ENCODE measurements at regions not wholly inside any gene's neighbourhood (a gene's known extent, or its start where the extent isn't known, plus 50 kb on each side); places are given as distances from the start of the nearest gene placed in this dataset.
"Not testable (repeated sequence)": the region's sequence is repeated elsewhere in the genome, so short reads cannot be mapped to it uniquely, and the experiment has no call there.

GRCh38 chr13:71214357-71214756 is 652.6 kb downstream of the DACH1 start:
- H3K27me3 Mint-ChIP-seq (ENCODE audit: low read depth), result peaks cover 4% of the 10 kb centered on the region
- peaks cover 5% of the 10 kb centered on the region for H3K4me1 Mint-ChIP-seq (ENCODE audit: low read depth)
- no peak overlapping the region for H3K27ac Mint-ChIP-seq (ENCODE audit: unreplicated experiment)
- H3K9me3 Mint-ChIP-seq (ENCODE audit: low read depth), result no peaks in the 10 kb centered on the region
- no peak overlapping the region for H3K4me3 Mint-ChIP-seq (ENCODE audit: unreplicated experiment)
- no peak for TF ChIP-seq CTCF (IDR thresholded peaks at IDR 0.05)
- no peaks in the 10 kb centered on the region for H3K36me3 Mint-ChIP-seq (ENCODE audit: low read depth)
- DNase-seq (ENCODE audit: low spot score), result no peak

GRCh38 chr13:71213252-71213821 is 653.7 kb downstream of the DACH1 start:
- no peak for TF ChIP-seq CTCF (IDR thresholded peaks at IDR 0.05)
- Mint-ChIP-seq H3K27ac (ENCODE audit: unreplicated experiment) (no peak overlapping the region), H3K36me3 (ENCODE audit: low read depth) (no peaks in the 10 kb centered on the region), H3K27me3 (ENCODE audit: low read depth) (peaks cover 2% of the 10 kb centered on the region), H3K4me1 (ENCODE audit: low read depth) (peaks cover 5% of the 10 kb centered on the region), H3K9me3 (ENCODE audit: low read depth) (no peaks in the 10 kb centered on the region), H3K4me3 (ENCODE audit: unreplicated experiment) (no peak overlapping the region)
- no peak for DNase-seq (ENCODE audit: low spot score)

GRCh38 chr13:71210861-71211260 is 656.1 kb downstream of the DACH1 start:
- Mint-ChIP-seq H3K27me3 (ENCODE audit: low read depth) (peaks cover 2% of the 10 kb centered on the region), H3K4me1 (ENCODE audit: low read depth) (peaks cover 5% of the 10 kb centered on the region), H3K36me3 (ENCODE audit: low read depth) (no peaks in the 10 kb centered on the region), H3K9me3 (ENCODE audit: low read depth) (no peaks in the 10 kb centered on the region), H3K27ac (ENCODE audit: unreplicated experiment) (no peak overlapping the region), H3K4me3 (ENCODE audit: unreplicated experiment) (no peak overlapping the region)
- DNase-seq (ENCODE audit: low spot score), result no peak
- TF ChIP-seq CTCF (IDR thresholded peaks at IDR 0.05), result no peak

- no peak for DNase-seq (ENCODE audit: low spot score)
- no peak for TF ChIP-seq CTCF (IDR thresholded peaks at IDR 0.05)
- Mint-ChIP-seq H3K27me3 (ENCODE audit: low read depth) (peaks cover 2% of the 10 kb centered on the region), H3K4me3 (ENCODE audit: unreplicated experiment) (no peak overlapping the region), H3K27ac (ENCODE audit: unreplicated experiment) (no peak overlapping the region), H3K9me3 (ENCODE audit: low read depth) (no peaks in the 10 kb centered on the region), H3K4me1 (ENCODE audit: low read depth) (peaks cover 5% of the 10 kb centered on the region), H3K36me3 (ENCODE audit: low read depth) (no peaks in the 10 kb centered on the region)
Measured at GRCh38 chr13:71209217-71209616, 657.8 kb downstream of the DACH1 start.

GRCh38 chr13:71184583-71184982 is 682.4 kb downstream of the DACH1 start:
- H3K36me3 Mint-ChIP-seq (ENCODE audit: low read depth); H3K27ac Mint-ChIP-seq (ENCODE audit: unreplicated experiment); H3K27me3 Mint-ChIP-seq (ENCODE audit: low read depth); H3K4me3 Mint-ChIP-seq (ENCODE audit: unreplicated experiment); H3K4me1 Mint-ChIP-seq (ENCODE audit: low read depth); DNase-seq (ENCODE audit: low spot score): not testable (repeated sequence)
- peaks cover 17% of the 10 kb centered on the region for H3K9me3 Mint-ChIP-seq (ENCODE audit: low read depth)

DNA sequence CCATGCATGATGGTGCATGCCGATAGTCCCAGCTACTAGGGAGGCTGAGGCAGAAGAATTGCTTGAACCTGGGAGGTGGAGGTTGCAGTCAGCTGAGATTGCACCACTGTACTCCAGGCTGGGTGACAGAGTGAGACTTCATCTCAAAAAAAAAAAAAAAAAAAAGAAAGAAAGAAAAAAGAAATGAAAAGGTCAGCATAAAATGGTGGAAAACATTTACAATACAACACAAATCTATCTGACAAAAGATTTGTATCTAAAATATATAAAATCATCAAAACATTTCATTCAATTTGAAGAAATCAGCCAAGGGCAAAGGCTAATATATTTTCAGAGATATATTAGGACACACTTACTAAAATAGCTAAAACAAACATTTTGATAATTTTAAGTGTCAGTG is 683.7 kb downstream of the DACH1 start:
- peaks cover 15% of the 10 kb centered on the region for H3K9me3 Mint-ChIP-seq (ENCODE audit: low read depth)
- H3K36me3 Mint-ChIP-seq (ENCODE audit: low read depth); H3K27me3 Mint-ChIP-seq (ENCODE audit: low read depth); H3K4me1 Mint-ChIP-seq (ENCODE audit: low read depth); H3K27ac Mint-ChIP-seq (ENCODE audit: unreplicated experiment); DNase-seq (ENCODE audit: low spot score); H3K4me3 Mint-ChIP-seq (ENCODE audit: unreplicated experiment): not testable (repeated sequence)
